OCI-M1 (cell line): ENCODE measurements at regions not wholly inside any gene's neighbourhood (a gene's known extent, or its start where the extent isn't known, plus 50 kb on each side); places are given as distances from the start of the nearest gene placed in this dataset.
A peak's percentile ranks its signal among the peaks of the same experiment; 100 is the strongest.

ENCODE experiments used
- DNase-seq: peaks from one replicate; lab custom pipeline; 2025; lab: John Stamatoyannopoulos, UW

DNA sequence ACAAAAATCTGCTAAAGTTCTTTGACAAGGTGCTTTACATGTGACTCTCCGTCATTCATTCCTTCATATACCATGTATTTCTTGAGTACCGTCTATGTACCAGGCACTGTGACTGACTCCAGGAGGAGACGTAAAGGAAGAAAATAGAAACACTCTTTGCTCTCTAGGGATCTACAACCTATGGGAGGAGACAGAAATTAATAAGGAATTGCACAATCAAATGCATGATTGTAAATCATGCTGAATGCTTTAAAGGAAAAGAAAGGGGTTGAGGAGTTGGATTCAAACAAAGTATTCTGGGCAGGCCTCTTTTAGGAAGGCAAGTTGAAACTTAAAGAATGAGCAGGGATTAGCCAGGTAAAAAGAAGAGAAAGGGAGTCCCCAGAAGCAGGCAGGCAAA is 239.1 kb upstream of the FGGY start:
- no peak for DNase-seq

DNA sequence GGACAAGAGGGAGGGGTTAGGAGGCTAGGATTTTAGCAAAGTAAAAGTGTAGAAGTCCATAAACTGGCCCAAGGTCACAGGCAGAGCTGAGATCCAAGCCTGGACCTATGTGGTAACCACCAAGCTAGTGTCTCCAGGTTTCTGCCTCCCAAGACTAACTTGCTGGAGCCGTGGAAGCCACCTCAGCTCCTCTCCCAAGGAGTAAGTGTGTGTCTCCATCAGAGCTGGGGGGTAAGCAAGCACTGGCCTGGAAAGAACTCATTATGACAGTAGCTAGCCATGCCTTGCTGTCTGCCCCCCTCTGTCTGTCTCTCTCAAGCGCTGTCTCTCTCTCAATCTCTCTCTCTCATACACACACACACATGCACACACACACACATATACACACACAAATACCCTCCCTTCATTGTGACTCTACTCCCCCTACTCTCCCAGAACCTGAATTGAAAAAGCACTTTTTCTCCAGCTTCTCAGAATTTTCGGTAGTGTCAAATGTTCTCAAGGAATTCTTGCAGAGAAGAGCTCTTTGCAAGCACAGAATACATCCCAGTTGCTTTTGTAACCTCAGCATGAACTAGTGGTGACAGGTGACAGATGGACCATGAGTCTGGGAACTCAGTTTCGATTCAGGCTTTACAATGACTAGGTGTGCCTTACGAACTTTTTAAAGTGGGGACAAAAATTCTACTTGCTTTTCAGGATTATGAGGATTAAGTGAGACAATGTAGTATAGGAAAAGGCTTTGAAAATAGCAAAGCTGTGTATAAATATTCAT is 238.0 kb upstream of the FGGY start:
- no peak for DNase-seq

DNA sequence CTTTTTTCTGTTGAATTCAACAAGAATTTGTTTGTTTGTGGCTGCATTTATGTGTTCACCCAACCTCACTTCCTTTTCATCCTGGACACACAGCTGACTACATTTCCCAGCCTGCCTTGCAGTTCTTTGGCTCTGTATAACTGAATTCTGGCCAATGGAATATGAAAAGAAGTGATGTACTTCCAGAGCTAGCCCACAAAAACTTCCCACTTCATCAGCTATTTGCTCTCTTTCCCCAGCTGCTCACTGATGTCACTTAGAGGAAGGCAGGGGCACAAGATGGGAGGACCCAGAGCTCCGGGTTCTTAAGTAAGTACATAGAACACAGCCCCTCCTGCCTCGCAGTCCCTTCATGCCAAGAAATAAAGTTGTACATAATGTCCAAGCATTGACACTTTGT is 235.0 kb upstream of the FGGY start:
- DNase-seq, result peak; percentile 42

DNA sequence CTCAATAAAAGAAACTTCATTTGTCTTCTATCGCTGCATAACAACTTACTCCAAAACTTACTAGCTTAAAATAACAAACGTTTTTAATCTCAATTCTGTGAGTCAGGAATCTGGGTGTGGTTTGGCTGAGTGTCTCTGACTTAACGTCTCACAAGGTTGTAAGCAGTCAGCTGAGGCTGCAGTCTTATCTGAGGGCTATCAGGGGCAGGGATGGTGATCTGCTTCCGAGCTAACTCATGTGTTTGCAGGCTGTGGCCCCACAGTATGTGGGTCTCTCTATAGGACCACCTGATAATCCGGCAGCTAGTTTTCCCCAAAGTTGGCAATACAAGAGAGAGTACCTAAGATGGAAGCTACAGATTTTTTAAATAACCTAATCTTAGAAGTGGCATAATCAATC is 234.2 kb upstream of the FGGY start:
- DNase-seq, result peak; percentile 36

DNA sequence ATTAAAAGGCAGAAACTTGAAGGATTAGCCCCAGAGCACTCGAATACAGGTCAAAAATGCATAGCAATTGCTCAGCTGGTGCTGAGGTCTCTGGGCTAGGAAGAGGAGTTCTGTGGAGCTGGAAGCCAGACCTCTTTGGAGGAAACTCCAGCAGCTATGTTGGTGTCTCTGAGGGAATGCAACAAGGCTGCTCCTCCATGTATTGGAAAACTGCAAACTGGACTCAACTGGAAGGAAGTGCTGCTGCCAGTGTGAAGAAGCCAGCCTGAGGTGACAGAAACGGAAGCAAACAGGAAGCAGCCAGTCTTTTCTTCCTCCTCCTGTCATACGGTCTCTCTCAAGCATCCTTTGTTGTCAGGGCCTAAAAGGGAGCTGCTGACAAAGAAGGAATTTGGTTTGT is 233.4 kb upstream of the FGGY start:
- no peak for DNase-seq

DNA sequence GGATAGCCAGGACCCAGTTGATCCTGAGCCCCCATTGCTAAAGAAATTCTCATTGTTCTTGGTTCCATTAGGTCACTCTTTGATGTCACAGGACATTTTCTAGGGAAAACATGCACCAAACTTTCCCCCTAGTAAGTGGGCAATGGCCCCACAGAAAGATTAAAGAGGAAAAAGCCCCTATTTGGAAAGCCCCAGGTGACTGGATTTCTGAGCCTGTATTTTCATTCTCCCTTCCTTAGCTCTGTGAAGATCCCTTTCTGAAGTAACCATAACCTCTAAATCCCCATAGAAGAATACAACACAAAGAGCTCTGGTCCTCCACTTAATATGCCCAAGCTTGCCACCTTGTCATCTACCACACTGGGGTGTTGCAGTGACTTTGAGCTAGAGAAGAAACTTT is 232.3 kb upstream of the FGGY start:
- no peak for DNase-seq

DNA sequence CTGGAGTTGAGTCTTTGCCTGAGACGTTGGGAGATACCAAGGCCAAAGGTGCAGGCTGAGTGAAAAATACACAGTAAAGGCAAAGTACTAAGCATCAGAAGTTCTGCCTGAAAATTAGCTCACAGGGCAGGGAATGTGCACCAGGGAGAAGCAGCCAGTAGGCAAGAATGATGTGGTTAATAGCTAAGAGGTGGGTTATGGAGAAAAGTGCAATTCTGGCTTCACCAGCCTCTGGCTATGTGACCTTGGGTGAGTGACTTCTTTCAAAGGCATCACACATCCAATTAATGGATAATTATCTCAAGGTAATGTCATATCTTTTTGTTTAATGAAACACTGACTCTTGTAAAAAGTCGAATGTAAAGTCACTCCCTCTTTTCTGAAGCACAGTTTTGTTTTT is 230.7 kb upstream of the FGGY start:
- DNase-seq, result no peak

DNA sequence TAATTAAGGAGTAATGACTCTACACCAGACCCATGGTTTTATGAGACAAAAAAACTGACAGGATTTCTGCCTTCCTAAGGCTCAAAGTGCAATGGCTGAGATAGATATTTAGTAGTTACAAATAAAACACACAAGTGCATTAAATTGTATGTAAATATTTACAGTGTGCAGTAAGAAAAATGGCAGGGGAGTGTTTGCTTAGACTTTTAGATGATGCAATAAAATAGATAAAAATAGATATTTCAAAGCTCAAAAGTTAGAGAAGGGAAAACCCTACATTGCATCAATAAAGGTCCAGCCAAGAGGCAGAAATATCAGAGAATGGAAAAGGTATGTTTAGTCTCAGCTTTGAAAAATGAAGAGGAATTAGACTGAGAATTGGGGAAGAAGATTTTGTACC is 226.3 kb upstream of the FGGY start:
- DNase-seq, result no peak

DNA sequence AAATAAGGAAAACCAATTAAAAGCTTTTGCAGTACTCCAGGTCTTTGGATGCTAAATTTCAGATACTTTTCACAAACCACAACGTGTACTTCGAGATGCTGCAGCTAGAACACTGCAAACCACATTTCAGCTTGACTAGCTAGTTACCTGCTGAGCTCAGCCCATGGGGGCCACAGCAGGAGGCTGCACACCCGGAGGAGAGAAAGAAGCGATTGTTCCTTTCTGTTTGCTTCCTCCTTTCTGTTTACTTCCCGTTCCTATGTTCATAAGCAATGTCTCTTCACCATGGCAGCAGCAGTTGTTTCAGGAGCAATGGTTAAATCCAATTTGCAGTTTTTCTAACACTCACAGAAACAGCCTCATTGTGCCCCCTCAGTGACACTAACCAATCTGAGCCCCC is 225.6 kb upstream of the FGGY start:
- DNase-seq, result peak; percentile 7

DNA sequence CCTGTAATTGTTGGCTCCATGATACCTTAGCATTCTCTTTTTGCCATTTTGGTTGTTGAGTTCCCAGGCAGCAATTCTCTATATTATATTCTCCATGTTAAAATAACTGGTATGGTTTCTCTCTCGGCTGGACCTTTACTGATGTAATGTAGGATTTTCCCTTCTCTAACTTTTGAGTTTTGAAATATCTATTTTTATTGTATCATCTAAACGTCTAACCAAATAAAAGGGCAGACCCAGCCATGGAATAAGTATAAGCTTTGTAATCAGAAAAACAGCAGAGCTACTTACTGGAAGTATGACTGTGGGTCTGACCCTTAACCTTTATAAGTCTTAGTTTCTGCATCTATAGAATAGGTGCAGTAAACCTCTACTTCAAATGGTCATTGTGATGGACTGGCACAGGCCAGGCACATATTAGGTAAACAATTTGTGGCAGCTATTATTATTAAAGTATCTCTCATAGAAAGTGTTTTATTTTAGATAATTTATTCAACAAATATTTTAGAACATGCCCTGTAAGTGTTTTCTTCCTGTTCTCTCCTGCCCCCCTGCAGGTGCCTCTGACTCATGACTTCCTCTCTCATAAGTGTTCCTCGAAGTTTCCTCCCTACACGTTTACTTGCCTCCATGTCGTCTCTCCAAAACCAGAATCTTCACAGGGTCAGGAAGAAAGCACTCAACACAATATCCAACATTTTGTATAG is 224.9 kb upstream of the FGGY start:
- no peak for DNase-seq

DNA sequence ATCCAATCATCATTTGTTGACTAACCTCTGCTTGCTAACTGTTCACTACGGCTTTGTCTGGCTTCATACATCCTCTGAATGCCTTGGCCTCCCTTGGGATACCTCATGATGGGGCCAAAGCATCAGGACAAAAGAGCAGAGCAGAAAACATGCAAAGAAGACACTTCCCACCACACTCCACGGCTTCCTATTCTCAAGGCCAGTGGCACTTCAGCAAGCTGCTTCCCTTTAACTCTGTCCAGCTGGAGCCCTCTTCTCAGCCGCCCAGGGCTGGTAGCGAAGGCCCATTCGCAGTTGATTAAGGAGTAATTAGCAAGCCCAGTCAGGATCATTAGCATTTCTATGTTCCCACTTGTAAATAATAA is 224.3 kb upstream of the FGGY start:
- no peak for DNase-seq

DNA sequence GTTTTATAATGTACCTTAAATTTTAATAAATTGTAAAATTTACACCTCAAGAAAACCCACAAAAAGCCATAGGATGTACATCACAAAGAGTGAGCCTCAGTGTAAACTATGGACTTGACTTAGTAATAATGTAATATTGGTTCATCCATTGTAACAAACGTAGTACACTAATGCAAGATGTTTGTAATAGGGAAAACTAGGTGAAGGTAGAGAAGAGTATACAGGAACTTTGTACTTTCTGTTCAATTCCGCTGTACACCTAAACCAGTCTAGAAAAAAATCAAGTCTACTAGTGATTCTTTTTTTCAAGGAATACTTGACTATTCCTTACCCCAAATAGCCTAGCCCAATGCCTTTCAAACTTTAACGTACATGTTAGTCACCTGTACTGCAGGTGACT is 222.3 kb upstream of the FGGY start:
- DNase-seq, result no peak

DNA sequence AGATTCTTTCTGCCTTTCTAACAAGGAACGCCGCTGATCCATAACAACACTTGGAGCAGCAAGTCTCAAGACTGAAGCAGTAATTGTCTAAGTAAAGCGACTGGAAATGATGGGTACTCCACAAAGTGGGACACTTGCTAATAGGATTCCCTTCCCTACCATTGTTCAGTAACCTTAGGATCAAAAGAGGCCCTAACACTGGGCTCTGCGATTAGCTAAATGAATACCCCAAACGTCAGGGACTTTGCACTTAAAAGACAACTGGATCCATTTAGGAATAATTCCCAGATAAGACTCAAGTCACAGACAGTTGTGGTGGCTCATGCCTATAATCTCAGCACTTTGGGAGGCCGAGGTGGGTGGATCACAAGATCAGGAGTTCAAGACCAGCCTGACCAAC is 221.9 kb upstream of the FGGY start:
- no peak for DNase-seq

DNA sequence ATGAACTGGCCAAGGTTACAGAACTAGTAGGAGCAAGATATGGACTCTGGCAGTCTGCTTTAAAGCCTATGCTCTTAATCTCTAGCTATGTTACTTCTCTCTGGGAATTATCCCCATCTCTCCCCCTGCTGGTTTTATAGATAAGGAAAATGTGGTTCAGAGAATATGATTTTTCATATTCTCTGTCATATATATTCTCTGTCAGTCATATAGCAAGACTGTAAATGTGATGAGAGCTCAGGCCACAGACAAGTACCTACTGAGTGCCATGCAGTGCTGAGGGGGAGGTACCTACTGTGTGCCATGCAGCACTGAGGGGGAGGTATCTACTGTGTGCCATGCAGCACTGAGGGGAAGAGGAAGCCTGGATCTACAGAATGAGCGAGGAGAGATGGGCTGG is 220.3 kb upstream of the FGGY start:
- peak; percentile 87 for DNase-seq

DNA sequence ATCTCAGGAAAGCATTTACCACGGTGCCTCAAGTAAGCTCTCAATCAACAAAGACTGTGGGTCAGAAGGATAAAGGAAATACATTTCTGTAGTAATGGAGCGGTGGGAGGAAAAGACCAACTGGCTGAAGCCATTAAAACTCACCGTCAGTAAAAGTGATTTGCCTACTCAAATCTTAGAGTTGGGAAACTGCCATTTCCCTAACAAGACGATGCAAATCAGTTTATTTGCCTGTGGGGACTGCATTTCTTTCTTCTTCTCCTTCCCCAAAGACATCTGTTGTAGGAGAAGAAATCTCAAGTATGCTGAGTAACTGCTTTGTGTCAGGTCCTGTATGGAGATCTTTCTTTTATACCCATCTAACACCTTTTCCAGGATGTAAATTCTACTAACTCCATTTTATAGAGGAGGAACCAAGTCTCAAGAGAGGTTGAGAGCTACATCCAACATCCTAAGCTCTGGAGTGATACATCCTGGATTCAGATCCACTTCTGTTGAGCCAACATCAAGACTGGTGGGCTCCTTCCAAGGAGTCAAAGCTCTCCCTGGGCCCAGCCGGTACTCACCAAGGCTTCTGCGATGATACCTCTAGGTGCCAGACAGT is 219.3 kb upstream of the FGGY start:
- DNase-seq, result peak; percentile 16

DNA sequence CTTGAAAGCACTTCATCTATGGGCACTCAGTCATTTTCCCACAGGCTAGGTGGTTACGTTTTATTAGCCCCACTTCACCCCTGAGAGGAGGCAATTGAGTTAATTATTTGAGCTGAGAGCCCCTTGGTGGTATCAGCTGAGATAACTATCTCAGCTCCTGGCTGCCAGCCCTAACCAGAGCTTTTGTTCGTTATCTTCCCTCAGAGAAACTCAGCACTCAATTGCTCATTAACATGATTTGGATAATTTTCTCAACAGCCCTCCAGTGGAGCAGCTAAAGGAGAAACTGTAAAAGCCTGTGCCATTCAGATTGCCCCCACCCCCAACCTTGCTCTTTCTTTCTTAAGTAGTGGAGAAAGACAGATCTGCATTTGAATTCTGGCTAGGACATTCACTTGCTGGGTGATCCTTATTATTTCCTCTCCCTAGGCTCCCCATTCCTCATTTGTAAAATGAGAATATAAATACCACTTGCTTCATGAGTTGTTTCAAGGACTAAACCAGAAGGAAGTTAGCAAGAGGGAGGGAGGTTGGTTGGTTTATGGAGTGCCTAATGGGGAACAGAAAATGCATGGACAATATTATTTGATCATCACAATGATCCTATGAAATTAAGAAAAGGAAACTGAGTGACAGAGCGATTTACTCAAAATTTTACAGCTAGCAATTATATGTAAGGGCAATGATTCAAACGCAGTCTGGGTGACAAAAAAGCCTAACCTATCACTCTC is 218.7 kb upstream of the FGGY start:
- peak; percentile 47 for DNase-seq

DNA sequence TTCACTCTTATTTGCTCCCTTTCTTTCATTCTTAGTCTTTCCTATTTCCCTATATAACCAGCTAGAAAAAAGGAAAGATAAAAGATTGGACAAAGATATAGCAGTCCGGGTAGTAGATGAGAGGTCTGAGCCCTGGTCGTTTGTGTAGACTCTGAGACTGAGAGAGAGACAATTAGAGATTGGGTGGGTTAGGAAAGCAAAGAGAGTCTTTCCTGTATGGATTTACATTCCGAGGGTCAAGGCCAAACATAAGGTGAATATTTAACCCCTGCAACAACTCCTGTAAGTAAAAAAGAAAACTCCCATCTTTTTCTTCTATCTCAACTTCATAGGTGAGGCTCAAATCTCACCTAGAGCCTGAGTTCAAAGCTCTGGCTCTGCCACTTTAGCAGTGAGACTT is 218.0 kb upstream of the FGGY start:
- DNase-seq, result no peak

DNA sequence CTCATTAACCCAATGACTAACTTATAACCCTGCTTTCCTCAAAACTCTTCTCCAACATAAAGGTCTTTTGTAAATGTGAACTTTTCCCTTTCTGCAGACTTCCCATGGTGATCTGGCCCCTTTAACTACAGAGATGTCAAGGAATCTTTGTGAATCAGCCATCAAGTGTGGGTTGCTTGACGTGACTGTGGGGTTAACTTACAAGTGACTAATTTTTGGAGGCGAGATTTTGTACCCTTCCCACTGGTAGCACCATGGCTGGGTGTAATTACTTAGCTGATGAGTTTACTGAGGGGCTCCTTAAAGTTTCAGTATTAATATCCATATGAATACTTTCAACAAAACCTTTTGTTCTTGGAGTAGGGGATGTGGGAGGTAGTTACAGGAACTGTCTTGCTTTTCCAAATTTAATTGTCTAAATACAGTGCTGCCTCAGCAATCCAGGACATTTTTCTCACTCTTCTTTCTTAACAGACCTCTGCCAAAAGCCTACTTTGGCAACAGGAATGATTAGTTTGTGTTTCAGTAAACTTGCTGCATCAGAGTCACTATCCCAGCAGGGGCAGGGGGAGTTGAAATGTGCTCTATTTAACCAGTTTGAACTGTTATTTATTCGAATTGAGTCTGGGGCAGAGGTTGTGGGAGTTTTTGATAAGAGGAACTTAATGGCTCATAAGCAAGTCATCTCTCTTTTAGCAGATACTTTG is 217.3 kb upstream of the FGGY start:
- DNase-seq, result peak; percentile 10

DNA sequence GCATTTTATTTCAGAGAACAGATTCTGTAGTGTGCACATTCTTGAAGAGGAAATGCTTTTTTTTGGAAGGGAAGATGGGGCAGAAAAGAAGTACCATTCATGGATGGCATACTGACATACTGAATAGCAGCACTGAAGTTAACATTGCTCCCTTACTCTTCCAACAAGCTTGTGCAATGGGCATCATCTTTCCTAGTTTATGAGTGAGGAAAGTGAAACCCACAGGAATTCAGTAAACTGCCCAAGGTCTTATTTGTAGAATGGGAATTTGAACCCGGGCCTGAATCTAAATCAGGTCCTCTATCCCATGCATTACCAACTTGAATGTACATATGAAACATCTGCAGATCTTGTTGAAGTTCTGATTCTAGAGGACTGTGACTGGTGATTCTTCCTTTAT is 215.7 kb upstream of the FGGY start:
- no peak for DNase-seq

DNA sequence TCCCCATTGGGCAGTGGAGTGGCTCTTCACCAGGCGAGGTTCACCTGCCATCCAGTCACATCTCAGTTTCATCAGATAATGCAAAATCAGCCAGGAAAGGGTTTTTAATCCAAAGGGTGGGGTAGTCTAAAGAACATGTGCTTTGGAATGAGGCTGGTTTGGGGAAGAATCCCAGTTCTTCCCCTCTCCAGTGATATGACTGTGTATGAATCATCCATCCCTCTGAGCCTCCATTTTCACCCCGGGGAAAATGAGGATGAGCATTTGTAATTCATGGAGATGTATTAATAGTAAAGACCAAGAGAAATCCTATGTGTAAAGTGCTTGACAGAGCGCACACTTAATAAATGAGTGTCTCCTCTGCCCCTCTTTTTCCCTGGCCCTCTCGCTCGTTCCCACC is 215.1 kb upstream of the FGGY start:
- DNase-seq, result no peak

DNA sequence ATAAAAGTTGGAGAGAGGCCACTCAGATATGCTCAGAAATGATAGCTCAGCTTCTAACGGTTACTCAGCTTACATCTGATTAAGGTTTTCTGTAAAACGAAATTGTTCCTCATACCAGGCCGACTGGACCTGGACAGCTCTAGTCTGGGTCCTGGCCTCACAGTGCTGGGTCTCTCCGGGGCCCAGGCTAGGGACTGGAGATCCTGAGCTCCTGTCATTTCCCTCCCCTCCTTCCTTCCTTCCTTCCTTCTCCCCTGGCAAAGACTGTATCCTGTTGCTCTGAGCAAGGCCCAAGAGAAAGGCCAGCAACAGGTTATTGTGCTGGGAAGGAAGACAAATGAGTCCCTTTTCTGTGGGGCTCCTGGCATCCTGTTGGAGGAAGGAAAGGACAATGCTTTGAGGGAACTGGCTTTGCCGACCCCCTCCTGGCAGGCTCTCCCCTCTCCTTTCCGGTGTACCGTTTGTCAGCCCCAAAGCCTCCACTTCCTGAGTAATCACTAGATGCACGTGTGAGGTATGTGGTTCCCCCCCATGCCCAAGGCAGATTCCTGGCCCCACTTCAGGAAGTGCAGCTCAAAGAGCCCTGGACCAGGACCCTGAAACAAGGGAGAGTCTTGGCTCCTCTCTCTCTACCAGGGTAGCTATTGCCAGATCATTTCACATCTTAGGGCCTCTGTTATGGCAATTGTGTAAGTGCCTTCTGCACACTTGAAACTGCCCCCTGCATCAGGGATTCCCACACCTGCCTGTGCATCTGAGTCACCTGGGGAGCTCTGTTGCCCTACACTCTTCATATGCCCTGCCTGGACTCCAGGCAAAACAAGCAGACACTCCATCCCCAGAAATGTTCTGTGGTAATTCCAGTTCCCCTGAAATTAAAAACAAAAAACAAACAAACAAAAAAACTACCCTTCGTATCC is 212.7 kb upstream of the FGGY start:
- DNase-seq, result peak; percentile 69
